HS-5 (cell line): ENCODE measurements at regions not wholly inside any gene's neighbourhood (a gene's known extent, or its start where the extent isn't known, plus 50 kb on each side); places are given as distances from the start of the nearest gene placed in this dataset.

Experiments used
- DNase-seq: peaks from one replicate; pipeline ENCODE4 v3.0.0-alpha.2; 2012; ENCODE audit warnings: low read depth

- DNase-seq = no peak
Measured at GRCh38 chr12:91241756-91242155, 59.1 kb upstream of the DCN start.

- DNase-seq = no peak
Measured at GRCh38 chr12:91240386-91241095, 57.9 kb upstream of the DCN start.

GRCh38 chr12:91239481-91239880 lies 56.9 kb upstream of the DCN start:
- no peak for DNase-seq
